NB4 (cell line): ENCODE measurements at regions not wholly inside any gene's neighbourhood (a gene's known extent, or its start where the extent isn't known, plus 50 kb on each side); places are given as distances from the start of the nearest gene placed in this dataset.

Source experiments
- MYC ChIP-seq: IDR thresholded peaks from 2 replicates; pipeline ENCODE4 v1.6.1; 2011; ENCODE audit warnings: low read depth, low read length
- POLR2A ChIP-seq: IDR thresholded peaks from 2 replicates; pipeline ENCODE4 v1.6.1; 2011; ENCODE audit warnings: mild to moderate bottlenecking; ENCODE audit not compliant: insufficient read length; ENCODE audit errors: extremely low read depth
- TF ChIP-seq, protein P1 (sequence below): IDR thresholded peaks from 2 replicates; pipeline ENCODE4 v1.6.1; 2011; ENCODE audit warnings: low read depth, low read length
- TF ChIP-seq, protein P2 (sequence below): IDR thresholded peaks from one replicate; pipeline ENCODE4 v1.5.1; 2012; ENCODE audit warnings: low read depth, low read length

DNA sequence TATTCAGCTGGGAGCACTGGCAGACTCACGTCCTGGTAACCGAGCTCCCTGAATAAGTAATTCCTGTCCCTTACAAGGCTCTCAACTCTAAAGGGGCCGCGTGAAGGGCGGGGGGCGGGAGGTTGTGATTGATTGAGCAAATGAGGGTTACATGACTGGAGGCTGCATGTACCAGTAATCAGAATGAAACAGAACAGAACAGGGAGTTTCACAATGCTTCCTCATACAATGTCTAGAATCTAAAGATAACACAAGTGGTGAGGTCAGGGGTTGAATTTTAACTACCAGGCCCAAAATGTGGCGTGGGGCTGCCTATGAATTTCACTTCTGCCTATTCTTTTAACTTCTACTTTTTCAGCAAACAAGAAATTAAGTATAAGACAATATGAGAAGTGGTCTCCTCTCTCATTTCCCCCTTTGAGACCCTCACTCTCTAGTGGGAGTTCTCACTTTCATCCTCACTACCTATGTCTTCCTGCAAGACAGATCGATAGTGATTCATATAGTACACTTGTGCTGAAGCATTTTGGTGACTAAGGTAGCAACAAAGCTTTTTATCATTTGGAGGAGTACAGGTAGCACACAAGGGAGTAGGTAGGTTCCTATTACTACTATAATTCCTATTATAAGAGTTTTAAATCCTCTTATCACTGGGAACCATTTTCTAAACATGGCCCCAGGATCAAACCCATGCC lies 239.8 kb downstream of the KTN1 start:
- TF ChIP-seq, protein P1, sequence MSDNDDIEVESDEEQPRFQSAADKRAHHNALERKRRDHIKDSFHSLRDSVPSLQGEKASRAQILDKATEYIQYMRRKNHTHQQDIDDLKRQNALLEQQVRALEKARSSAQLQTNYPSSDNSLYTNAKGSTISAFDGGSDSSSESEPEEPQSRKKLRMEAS = no peak
- TF ChIP-seq, protein P2, sequence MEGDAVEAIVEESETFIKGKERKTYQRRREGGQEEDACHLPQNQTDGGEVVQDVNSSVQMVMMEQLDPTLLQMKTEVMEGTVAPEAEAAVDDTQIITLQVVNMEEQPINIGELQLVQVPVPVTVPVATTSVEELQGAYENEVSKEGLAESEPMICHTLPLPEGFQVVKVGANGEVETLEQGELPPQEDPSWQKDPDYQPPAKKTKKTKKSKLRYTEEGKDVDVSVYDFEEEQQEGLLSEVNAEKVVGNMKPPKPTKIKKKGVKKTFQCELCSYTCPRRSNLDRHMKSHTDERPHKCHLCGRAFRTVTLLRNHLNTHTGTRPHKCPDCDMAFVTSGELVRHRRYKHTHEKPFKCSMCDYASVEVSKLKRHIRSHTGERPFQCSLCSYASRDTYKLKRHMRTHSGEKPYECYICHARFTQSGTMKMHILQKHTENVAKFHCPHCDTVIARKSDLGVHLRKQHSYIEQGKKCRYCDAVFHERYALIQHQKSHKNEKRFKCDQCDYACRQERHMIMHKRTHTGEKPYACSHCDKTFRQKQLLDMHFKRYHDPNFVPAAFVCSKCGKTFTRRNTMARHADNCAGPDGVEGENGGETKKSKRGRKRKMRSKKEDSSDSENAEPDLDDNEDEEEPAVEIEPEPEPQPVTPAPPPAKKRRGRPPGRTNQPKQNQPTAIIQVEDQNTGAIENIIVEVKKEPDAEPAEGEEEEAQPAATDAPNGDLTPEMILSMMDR = no peak
- TF ChIP-seq POLR2A = no peak
- TF ChIP-seq MYC = no peak
